ENCODE measurements at regions not wholly inside any gene's neighbourhood (a gene's known extent, or its start where the extent isn't known, plus 50 kb on each side); places are given as distances from the start of the nearest gene placed in this dataset.
"Not testable (repeated sequence)": the region's sequence is repeated elsewhere in the genome, so short reads cannot be mapped to it uniquely, and the experiment has no call there.

GRCh38 chr15:67939179-67939578 lies 99.3 kb upstream of the RNU6-1 start:
- TF ChIP-seq CTCF (conservative IDR thresholded peaks at IDR 0.05; ENCODE audit: low read length); EZH2phosphoT487 (IDR thresholded peaks at IDR 0.05; ENCODE audit: borderline replicate concordance): not testable (repeated sequence)

Data from Loucy (cell line).